Keratinocyte (primary cell): ENCODE measurements at regions not wholly inside any gene's neighbourhood (a gene's known extent, or its start where the extent isn't known, plus 50 kb on each side); places are given as distances from the start of the nearest gene placed in this dataset.

ENCODE experiments used
- DNase-seq: peaks from one replicate; pipeline ENCODE4 v3.0.0-alpha.2; 2011; ENCODE audit warnings: low read depth, missing footprints, low spot score
- FAIRE-seq: peaks from 2 replicates; lab custom pipeline; 2011; peaks lifted over from hg19 to GRCh38; lab: Jason Lieb, UNC
- H2AFZ ChIP-seq: 2 replicates; pipeline ENCODE4 v1.6.0; 2012; ENCODE audit warnings: low read length, control low read depth, inconsistent platforms; ENCODE audit not compliant: control insufficient read depth
- H3K27ac ChIP-seq: 2 replicates; pipeline ENCODE4 v1.5.1; 2011; ENCODE audit warnings: low read length; ENCODE audit not compliant: control insufficient read depth, insufficient read depth
- H3K27me3 ChIP-seq: 3 replicates; pipeline ENCODE4 v1.6.0; 2011; ENCODE audit warnings: low read length; ENCODE audit not compliant: control insufficient read depth, insufficient read depth; ENCODE audit errors: extremely low read depth
- H3K36me3 ChIP-seq, 2 experiments: 2 replicates in 1 of 2; 3 replicates in 1 of 2; pipeline ENCODE4 v1.5.1; 2011; ENCODE audit warnings: low read length in 2 of 2, mild to moderate bottlenecking in 1 of 2; ENCODE audit not compliant: control insufficient read depth in 2 of 2, insufficient read depth in 2 of 2; ENCODE audit errors: extremely low read depth in 1 of 2
- H3K4me1 ChIP-seq: 3 replicates; pipeline ENCODE4 v1.5.1; 2011; ENCODE audit warnings: low read length; ENCODE audit not compliant: control insufficient read depth, insufficient read depth; ENCODE audit errors: extremely low read depth
- H3K4me2 ChIP-seq: 3 replicates; pipeline ENCODE4 v1.6.0; 2011; ENCODE audit warnings: low read depth, low read length; ENCODE audit not compliant: control insufficient read depth, insufficient read depth; ENCODE audit errors: extremely low read depth
- H3K4me3 ChIP-seq, 3 experiments: fragments of 200-600 bp in 1 of 3; sonication (generic) in 1 of 3; 2 replicates in 2 of 3; 3 replicates in 1 of 3; pipeline ENCODE4 v1.5.1; 2011 to 2016; ENCODE audit warnings: low read length in 3 of 3, mild to moderate bottlenecking in 3 of 3, control low read depth in 2 of 3, inconsistent platforms in 1 of 3, low read depth in 1 of 3, mixed read lengths in 1 of 3, mixed run types in 1 of 3, moderate library complexity in 1 of 3; ENCODE audit not compliant: control insufficient read depth in 2 of 3, insufficient read depth in 2 of 3; ENCODE audit errors: extremely low read depth in 1 of 3
- H3K79me2 ChIP-seq: 2 replicates; pipeline ENCODE4 v1.6.0; 2012; ENCODE audit warnings: low read length; ENCODE audit not compliant: control insufficient read depth, insufficient read depth
- H3K9ac ChIP-seq: 3 replicates; pipeline ENCODE4 v1.6.0; 2011; ENCODE audit warnings: low read length; ENCODE audit not compliant: control insufficient read depth, insufficient read depth; ENCODE audit errors: extremely low read depth
- H3K9me1 ChIP-seq: 3 replicates; pipeline ENCODE4 v1.6.0; 2011; ENCODE audit warnings: low read length; ENCODE audit not compliant: control insufficient read depth, insufficient read depth; ENCODE audit errors: extremely low read depth
- H3K9me3 ChIP-seq: 2 replicates; pipeline ENCODE4 v1.5.1; 2012; ENCODE audit warnings: low read depth, low read length; ENCODE audit not compliant: control insufficient read depth
- H4K20me1 ChIP-seq: 3 replicates; pipeline ENCODE4 v1.6.0; 2011; ENCODE audit warnings: low read length; ENCODE audit not compliant: control insufficient read depth, insufficient read depth; ENCODE audit errors: extremely low read depth
- EZH2 ChIP-seq: IDR thresholded peaks from one replicate; pipeline ENCODE4 v1.6.1; 2012; ENCODE audit warnings: inconsistent platforms, mild to moderate bottlenecking, low read length, moderate library complexity
- dilution Hi-C: fragments of 300-500 bp; cut with MboI; formaldehyde crosslinking; loops from one replicate; pipeline ENCODE4 v1.7.0; 2020; ENCODE audit warnings: low sequenced_read_pairs; ENCODE audit not compliant: extremely low pct_ligation_motif_present
- TF ChIP-seq, protein P1 (sequence below), 3 experiments: IDR thresholded peaks in 1 of 3; conservative IDR thresholded peaks in 1 of 3; optimal IDR thresholded peaks in 1 of 3; 2 replicates in 2 of 3; 3 replicates in 1 of 3; pipeline versions ENCODE3 to v1.5.1; 2011; ENCODE audit warnings: low read length in 3 of 3, mild to moderate bottlenecking in 3 of 3, moderate library complexity in 2 of 3, control low read depth in 1 of 3, inconsistent platforms in 1 of 3; ENCODE audit not compliant: insufficient read depth in 2 of 3; ENCODE audit errors: extremely low read depth in 1 of 3

DNA sequence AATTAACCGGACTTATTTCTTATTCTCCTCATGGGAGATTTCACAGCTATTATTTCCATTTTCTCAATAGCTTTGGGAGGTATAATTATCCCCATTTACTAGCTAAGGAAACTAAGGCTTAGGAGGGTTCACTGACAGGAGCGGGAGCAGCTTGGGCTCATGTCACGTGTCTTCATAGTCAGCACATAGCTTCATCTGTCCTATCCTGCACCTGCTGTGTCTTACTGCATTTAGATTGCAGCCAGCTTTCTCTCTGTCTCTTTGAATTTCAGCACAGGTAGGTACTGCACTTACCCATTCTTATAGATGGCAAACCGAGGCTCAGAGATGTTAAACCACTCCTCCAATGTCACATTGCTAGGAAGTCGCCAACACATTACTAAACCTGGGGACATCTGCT, 839.9 kb downstream of the MAFB start:
- Histone ChIP-seq H3K4me2 (no peak overlapping the region), H4K20me1 (no peaks in the 10 kb centered on the region), H3K9ac (no peak overlapping the region), H2AFZ (no peak overlapping the region), H3K79me2 (no peaks in the 10 kb centered on the region), H3K9me3 (no peaks in the 10 kb centered on the region), H3K27me3 (no peaks in the 10 kb centered on the region), H3K4me3 (no peak overlapping the region), H3K27ac (no peak overlapping the region), H3K4me1 (peaks cover 5% of the 10 kb centered on the region), H3K36me3 (no peaks in the 10 kb centered on the region), H3K9me1 (no peaks in the 10 kb centered on the region)
- FAIRE-seq: peak; percentile 17
- TF ChIP-seq, protein P1, sequence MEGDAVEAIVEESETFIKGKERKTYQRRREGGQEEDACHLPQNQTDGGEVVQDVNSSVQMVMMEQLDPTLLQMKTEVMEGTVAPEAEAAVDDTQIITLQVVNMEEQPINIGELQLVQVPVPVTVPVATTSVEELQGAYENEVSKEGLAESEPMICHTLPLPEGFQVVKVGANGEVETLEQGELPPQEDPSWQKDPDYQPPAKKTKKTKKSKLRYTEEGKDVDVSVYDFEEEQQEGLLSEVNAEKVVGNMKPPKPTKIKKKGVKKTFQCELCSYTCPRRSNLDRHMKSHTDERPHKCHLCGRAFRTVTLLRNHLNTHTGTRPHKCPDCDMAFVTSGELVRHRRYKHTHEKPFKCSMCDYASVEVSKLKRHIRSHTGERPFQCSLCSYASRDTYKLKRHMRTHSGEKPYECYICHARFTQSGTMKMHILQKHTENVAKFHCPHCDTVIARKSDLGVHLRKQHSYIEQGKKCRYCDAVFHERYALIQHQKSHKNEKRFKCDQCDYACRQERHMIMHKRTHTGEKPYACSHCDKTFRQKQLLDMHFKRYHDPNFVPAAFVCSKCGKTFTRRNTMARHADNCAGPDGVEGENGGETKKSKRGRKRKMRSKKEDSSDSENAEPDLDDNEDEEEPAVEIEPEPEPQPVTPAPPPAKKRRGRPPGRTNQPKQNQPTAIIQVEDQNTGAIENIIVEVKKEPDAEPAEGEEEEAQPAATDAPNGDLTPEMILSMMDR (optimal IDR thresholded peaks at IDR 0.05 in 1 of 3, IDR thresholded peaks at IDR 0.05 in 1 of 3, conservative IDR thresholded peaks at IDR 0.05 in 1 of 3; ENCODE audit: extremely low read depth in 1 of 3, insufficient read depth in 2 of 3, low read length in 3 of 3): no peak
- dilution Hi-C loops: no loop called here
- no peak for DNase-seq

DNA sequence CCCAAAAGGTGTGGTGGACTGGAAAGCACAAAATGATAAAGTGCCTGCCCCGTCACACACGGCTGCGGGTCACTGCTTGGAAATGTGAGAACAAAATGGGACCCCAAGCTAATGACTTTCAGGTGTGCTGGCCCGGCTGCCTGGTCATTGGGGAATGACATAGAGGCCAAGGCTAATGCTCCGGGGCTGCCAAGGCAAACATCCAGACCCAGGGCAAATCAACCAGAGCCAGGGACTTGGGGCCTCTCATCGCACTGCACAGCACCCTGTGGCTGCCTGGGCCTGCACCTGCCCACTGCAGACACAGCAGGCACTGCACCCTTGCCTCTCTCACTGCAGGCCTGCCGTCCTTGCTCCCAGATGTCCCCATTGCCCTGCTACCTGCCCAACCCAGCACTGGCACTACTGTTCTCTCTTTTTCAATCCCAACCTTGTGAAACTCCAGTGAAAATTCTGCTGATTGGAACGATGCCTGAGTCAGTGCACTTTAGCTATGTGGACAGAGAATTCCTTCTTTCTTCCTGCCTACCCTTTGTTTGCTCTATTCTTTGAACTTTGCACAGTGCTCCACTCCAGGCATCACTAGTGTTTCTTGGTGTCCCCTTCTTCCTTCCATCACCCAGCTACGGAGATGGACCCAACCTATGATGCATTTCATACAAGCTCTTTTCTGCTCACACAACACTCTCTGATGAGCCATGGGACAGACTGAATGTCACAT, 849.5 kb downstream of the MAFB start:
- Histone ChIP-seq H3K9me1 (no peaks in the 10 kb centered on the region), H3K4me1 (no peaks in the 10 kb centered on the region), H3K9me3 (no peaks in the 10 kb centered on the region), H3K4me3 (no peak overlapping the region), H3K79me2 (no peaks in the 10 kb centered on the region), H4K20me1 (no peaks in the 10 kb centered on the region), H3K36me3 (no peaks in the 10 kb centered on the region), H3K9ac (no peak overlapping the region), H3K4me2 (no peak overlapping the region), H3K27ac (no peak overlapping the region), H2AFZ (no peak overlapping the region), H3K27me3 (no peaks in the 10 kb centered on the region)
- dilution Hi-C loops: no loop called here
- FAIRE-seq: no peak
- TF ChIP-seq EZH2: no peak
- TF ChIP-seq, protein P1 (optimal IDR thresholded peaks at IDR 0.05 in 1 of 3, IDR thresholded peaks at IDR 0.05 in 1 of 3, conservative IDR thresholded peaks at IDR 0.05 in 1 of 3; ENCODE audit: extremely low read depth in 1 of 3, insufficient read depth in 2 of 3, low read length in 3 of 3): no peak
- no peak for DNase-seq
